SK-N-SH (cell line): ENCODE measurements at regions not wholly inside any gene's neighbourhood (a gene's known extent, or its start where the extent isn't known, plus 50 kb on each side); places are given as distances from the start of the nearest gene placed in this dataset.

Experiments
- CTCF ChIP-seq: fragments of 200-600 bp; sonication (generic); IDR thresholded peaks from 2 replicates; pipeline ENCODE4 v1.6.1; 2017; ENCODE audit warnings: antibody characterized with exemption, mild to moderate bottlenecking, moderate library complexity
- EP300 ChIP-seq, 2 experiments: IDR thresholded peaks; 2 replicates each; pipeline versions ENCODE4 v1.4.0 to v1.6.1; 2012; ENCODE audit warnings: borderline replicate concordance in 1 of 2, low read depth in 1 of 2, low read length in 1 of 2

GRCh38 chr18:41465386-41465785, 489.6 kb upstream of the PIK3C3 start:
- TF ChIP-seq CTCF (no peak), EP300 (IDR thresholded peaks at IDR 0.05; ENCODE audit: borderline replicate concordance in 1 of 2, low read depth in 1 of 2, low read length in 1 of 2) (no peak)
